Smooth muscle cell (in vitro differentiated cells): ENCODE measurements at regions not wholly inside any gene's neighbourhood (a gene's known extent, or its start where the extent isn't known, plus 50 kb on each side); places are given as distances from the start of the nearest gene placed in this dataset.

Experiments
- DNase-seq: peaks from one replicate; lab custom pipeline; 2025; ENCODE audit not compliant: unreplicated experiment; lab: John Stamatoyannopoulos, UW
- H2AFZ ChIP-seq: fragments of 200-600 bp; sonication (generic); 2 replicates; pipeline ENCODE4 v1.6.0; 2016; ENCODE audit warnings: antibody characterized with exemption, low read depth, mild to moderate bottlenecking
- H3F3A ChIP-seq: fragments of 200-600 bp; sonication (generic); 2 replicates; pipeline ENCODE4 v1.6.0; 2017; ENCODE audit warnings: antibody characterized with exemption, low read depth
- H3K27ac ChIP-seq: fragments of 200-600 bp; sonication (generic); 2 replicates; pipeline ENCODE4 v1.5.1; 2016; ENCODE audit warnings: low read depth, mild to moderate bottlenecking
- H3K27me3 ChIP-seq: fragments of 200-600 bp; sonication (generic); 2 replicates; pipeline ENCODE4 v1.6.1; 2016; ENCODE audit warnings: low read depth, mild to moderate bottlenecking
- H3K36me3 ChIP-seq: fragments of 200-600 bp; sonication (generic); 2 replicates; pipeline ENCODE4 v1.5.1; 2016; ENCODE audit warnings: low read depth
- H3K4me1 ChIP-seq: fragments of 200-600 bp; sonication (generic); 2 replicates; pipeline ENCODE4 v1.5.1; 2016; ENCODE audit warnings: low read depth
- H3K4me2 ChIP-seq: fragments of 200-600 bp; sonication (generic); 2 replicates; pipeline ENCODE4 v1.6.0; 2016; ENCODE audit warnings: mild to moderate bottlenecking
- H3K4me3 ChIP-seq: fragments of 200-600 bp; sonication (generic); 2 replicates; pipeline ENCODE4 v1.5.1; 2016; ENCODE audit warnings: mild to moderate bottlenecking
- H3K79me2 ChIP-seq: fragments of 200-600 bp; sonication (generic); 2 replicates; pipeline ENCODE4 v1.6.0; 2016; ENCODE audit warnings: low read depth, mild to moderate bottlenecking
- H3K9ac ChIP-seq: fragments of 200-600 bp; sonication (generic); 2 replicates; pipeline ENCODE4 v1.6.0; 2016; ENCODE audit warnings: low read depth
- H3K9me3 ChIP-seq: fragments of 200-600 bp; sonication (generic); replicated peaks from 2 replicates; pipeline ENCODE4 v1.5.1; 2016; ENCODE audit warnings: low read depth
- H4K20me1 ChIP-seq: fragments of 200-600 bp; sonication (generic); 2 replicates; pipeline ENCODE4 v1.6.0; 2016; ENCODE audit warnings: low read depth
- CTCF ChIP-seq: fragments of 200-600 bp; sonication (generic); IDR thresholded peaks from 2 replicates; pipeline ENCODE4 v1.5.1; 2017; ENCODE audit warnings: borderline replicate concordance, mild to moderate bottlenecking, antibody characterized with exemption; ENCODE audit not compliant: insufficient read depth, poor library complexity, severe bottlenecking
- WGBS: methylation state at CpG from one replicate; pipeline ENCODE4 v1.1.7; 2016; ENCODE audit warnings: low lambda C conversion rate; 5-methylcytosine and 5-hydroxymethylcytosine counted together

GRCh38 chr15:93154666-93155065 lies 65.7 kb upstream of the RGMA start:
- H3K4me3 ChIP-seq, result no peak overlapping the region
- H3F3A ChIP-seq, result no peaks in the 10 kb centered on the region
- no peaks in the 10 kb centered on the region for H3K79me2 ChIP-seq
- H3K4me1 ChIP-seq, result peaks cover 6% of the 10 kb centered on the region
- H3K9me3 ChIP-seq, result no peaks in the 10 kb centered on the region
- 54% methylated on average over 5 of the region's 5 CpGs for WGBS
- no peaks in the 10 kb centered on the region for H3K27me3 ChIP-seq
- no peak overlapping the region for H2AFZ ChIP-seq
- no peak for TF ChIP-seq CTCF
- no peaks in the 10 kb centered on the region for H4K20me1 ChIP-seq
- no peaks in the 10 kb centered on the region for H3K36me3 ChIP-seq
- H3K27ac ChIP-seq, result no peak overlapping the region
- H3K4me2 ChIP-seq, result no peak overlapping the region
- DNase-seq, result no peak
- H3K9ac ChIP-seq, result no peak overlapping the region

- H3F3A ChIP-seq, result no peaks in the 10 kb centered on the region
- no peak for DNase-seq
- H2AFZ ChIP-seq, result no peak overlapping the region
- H4K20me1 ChIP-seq, result no peaks in the 10 kb centered on the region
- no peaks in the 10 kb centered on the region for H3K27me3 ChIP-seq
- peaks cover 6% of the 10 kb centered on the region for H3K4me1 ChIP-seq
- no peak overlapping the region for H3K27ac ChIP-seq
- no peak overlapping the region for H3K4me2 ChIP-seq
- no peaks in the 10 kb centered on the region for H3K36me3 ChIP-seq
- H3K9me3 ChIP-seq, result no peaks in the 10 kb centered on the region
- WGBS, result 81% methylated on average over 6 of the region's 6 CpGs
- no peaks in the 10 kb centered on the region for H3K79me2 ChIP-seq
- no peak overlapping the region for H3K4me3 ChIP-seq
- no peak overlapping the region for H3K9ac ChIP-seq
- TF ChIP-seq CTCF, result no peak
These were observed 63.9 kb upstream of the RGMA start for GRCh38 chr15:93152951-93153350.

GRCh38 chr15:93152360-93152759 lies 63.3 kb upstream of the RGMA start:
- no peak for DNase-seq
- Histone ChIP-seq H4K20me1 (no peaks in the 10 kb centered on the region), H3K27ac (no peak overlapping the region), H3K9ac (no peak overlapping the region), H3K27me3 (no peaks in the 10 kb centered on the region), H3F3A (no peaks in the 10 kb centered on the region), H3K9me3 (no peaks in the 10 kb centered on the region), H3K79me2 (no peaks in the 10 kb centered on the region), H3K4me1 (peaks cover 6% of the 10 kb centered on the region), H3K4me3 (no peak overlapping the region), H3K36me3 (no peaks in the 10 kb centered on the region), H2AFZ (no peak overlapping the region), H3K4me2 (no peak overlapping the region)
- no peak for TF ChIP-seq CTCF
- 80% methylated on average over 5 of the region's 5 CpGs for WGBS
